ENCODE measurements at regions not wholly inside any gene's neighbourhood (a gene's known extent, or its start where the extent isn't known, plus 50 kb on each side); places are given as distances from the start of the nearest gene placed in this dataset.
"Not testable (repeated sequence)": the region's sequence is repeated elsewhere in the genome, so short reads cannot be mapped to it uniquely, and the experiment has no call there.

GRCh38 chr20:41701588-41702348 is 83.6 kb upstream of the CHD6 start (continued):
- no peak for TF ChIP-seq PRDM15 (CRISPR knock-in tag; IDR thresholded peaks at IDR 0.05)

DNA sequence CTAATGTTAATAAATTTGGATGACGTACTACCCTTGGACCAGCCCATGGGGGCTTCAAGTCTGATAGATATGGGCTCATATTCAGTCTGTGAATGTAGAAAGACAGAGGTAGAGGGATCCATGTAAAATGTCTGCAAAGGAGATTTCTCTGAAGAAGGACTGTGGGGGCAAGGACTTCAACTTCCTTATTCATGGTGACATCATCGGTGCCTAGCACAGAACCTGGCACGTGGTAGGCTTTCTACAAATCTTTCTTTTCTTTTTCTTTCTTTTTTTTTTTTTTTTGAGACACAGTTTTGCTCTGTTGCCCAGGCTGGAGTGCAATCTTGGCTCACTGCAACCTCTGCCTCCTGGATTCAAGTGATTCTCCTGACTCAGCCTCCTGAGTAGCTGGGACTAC is 81.5 kb upstream of the CHD6 start:
- not testable (repeated sequence) for DNase-seq (ENCODE audit: low spot score); H3K27ac Mint-ChIP-seq; H3K4me3 Mint-ChIP-seq; H3K9me3 Mint-ChIP-seq; ATAC-seq; H3K36me3 Mint-ChIP-seq; H3K27me3 Mint-ChIP-seq (ENCODE audit: low read depth)
- POLR2A ChIA-PET: interaction anchor here (0.7 kb wide), 1 partner anchor 123 kb away, joined by 5 read pairs; no protein-coding TSS in a partner anchor
- peaks cover 19% of the 10 kb centered on the region for H3K4me1 Mint-ChIP-seq
- CTCF ChIA-PET: interaction anchor here (0.8 to 0.9 kb wide), 2 partner anchors 13 to 91 kb away, joined by 3 to 4 read pairs; no protein-coding TSS in a partner anchor

DNA sequence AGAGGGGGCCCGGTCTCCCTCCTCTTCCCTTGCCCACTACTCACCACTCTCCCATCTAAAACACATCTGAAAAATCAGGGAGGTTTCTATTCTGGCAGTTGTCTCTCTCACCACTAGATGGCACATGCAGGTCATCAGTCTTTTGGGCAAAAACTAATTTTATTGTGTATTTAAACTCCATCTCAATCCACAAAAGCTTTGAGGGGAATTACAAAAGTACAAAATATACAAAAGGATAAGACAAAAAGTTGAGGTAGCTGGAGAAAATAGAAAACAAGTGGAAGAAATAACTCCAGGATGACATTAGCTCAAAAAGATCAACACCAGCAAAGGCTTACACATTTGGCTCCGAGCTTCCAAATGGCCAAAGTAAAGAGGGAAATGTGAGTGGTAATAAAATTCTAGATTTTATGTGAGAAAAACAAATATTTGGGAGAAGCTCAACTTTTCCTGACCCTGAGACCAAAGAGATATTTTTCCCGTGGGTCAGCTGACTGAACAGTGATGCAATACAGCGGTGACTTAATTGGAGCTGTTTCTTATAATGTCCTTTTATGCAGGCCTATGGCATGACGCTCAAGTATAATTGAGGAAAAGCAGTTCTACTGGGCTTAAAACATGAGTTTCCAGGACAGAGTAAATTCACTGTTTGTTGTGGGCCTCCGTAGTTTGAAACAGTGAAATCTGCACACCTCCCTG is 79.8 kb upstream of the CHD6 start:
- ChIA-PET CTCF (interaction anchor here (0.8 to 2.1 kb wide), 4 partner anchors 25 to 80 kb away, joined by 3 to 6 read pairs (median 4); partner anchors contain the start of gene CHD6), POLR2A (no interaction called here)
- Mint-ChIP-seq H3K4me1 (peaks cover 26% of the 10 kb centered on the region), H3K4me3 (no peak overlapping the region), H3K27ac (no peak overlapping the region), H3K27me3 (ENCODE audit: low read depth) (peaks cover 2% of the 10 kb centered on the region; the same call in 1 of the 2 replicates), H3K9me3 (no peaks in the 10 kb centered on the region), H3K36me3 (no peaks in the 10 kb centered on the region)
- ATAC-seq (peak; percentile 5; the same call in 1 of the 2 replicates), DNase-seq (ENCODE audit: low spot score) (no peak)
- TF ChIP-seq GABPB1 (CRISPR knock-in tag; IDR thresholded peaks at IDR 0.05) (no peak), GTF2I (CRISPR knock-in tag; conservative IDR thresholded peaks at IDR 0.05) (no peak)
- TF ChIP-seq, protein P1, sequence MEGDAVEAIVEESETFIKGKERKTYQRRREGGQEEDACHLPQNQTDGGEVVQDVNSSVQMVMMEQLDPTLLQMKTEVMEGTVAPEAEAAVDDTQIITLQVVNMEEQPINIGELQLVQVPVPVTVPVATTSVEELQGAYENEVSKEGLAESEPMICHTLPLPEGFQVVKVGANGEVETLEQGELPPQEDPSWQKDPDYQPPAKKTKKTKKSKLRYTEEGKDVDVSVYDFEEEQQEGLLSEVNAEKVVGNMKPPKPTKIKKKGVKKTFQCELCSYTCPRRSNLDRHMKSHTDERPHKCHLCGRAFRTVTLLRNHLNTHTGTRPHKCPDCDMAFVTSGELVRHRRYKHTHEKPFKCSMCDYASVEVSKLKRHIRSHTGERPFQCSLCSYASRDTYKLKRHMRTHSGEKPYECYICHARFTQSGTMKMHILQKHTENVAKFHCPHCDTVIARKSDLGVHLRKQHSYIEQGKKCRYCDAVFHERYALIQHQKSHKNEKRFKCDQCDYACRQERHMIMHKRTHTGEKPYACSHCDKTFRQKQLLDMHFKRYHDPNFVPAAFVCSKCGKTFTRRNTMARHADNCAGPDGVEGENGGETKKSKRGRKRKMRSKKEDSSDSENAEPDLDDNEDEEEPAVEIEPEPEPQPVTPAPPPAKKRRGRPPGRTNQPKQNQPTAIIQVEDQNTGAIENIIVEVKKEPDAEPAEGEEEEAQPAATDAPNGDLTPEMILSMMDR (IDR thresholded peaks at IDR 0.05): peak; percentile 81

DNA sequence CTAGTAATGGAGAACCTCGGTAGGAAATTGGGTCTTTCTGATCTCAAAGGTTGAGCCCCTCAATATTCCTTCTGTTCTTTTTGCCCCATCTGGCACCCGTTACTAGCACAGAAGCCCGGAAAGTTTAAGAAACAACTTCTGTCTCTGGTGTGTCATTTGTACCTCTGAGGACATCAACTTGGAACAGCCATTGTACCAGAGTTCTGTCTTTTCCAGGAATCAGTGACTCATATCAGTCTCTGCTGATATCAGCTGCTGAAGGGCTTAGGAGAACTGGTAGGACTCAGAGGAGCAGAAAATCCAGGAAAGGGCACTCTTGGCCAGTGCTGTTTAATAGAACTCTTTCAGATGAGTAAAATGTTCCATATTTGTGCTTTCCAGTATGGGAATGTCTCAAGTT is 78.3 kb upstream of the CHD6 start:
- Mint-ChIP-seq H3K27me3 (ENCODE audit: low read depth) (peaks cover 2% of the 10 kb centered on the region; the same call in 1 of the 2 replicates), H3K27ac (no peak overlapping the region), H3K4me3 (no peak overlapping the region), H3K9me3 (no peaks in the 10 kb centered on the region), H3K4me1 (peaks cover 24% of the 10 kb centered on the region), H3K36me3 (no peaks in the 10 kb centered on the region)
- ChIA-PET CTCF (interaction anchor here (1.3 to 2.1 kb wide), 3 partner anchors 33 to 42 kb away, joined by 3 to 6 read pairs (median 3); no protein-coding TSS in a partner anchor), POLR2A (no interaction called here)
- DNase-seq (ENCODE audit: low spot score): no peak
- ATAC-seq: no peak
- TF ChIP-seq ZBTB21 (CRISPR knock-in tag; IDR thresholded peaks at IDR 0.05; ENCODE audit: borderline replicate concordance) (no peak), ZNF317 (CRISPR knock-in tag; IDR thresholded peaks at IDR 0.05; ENCODE audit: borderline replicate concordance, low read depth) (no peak), PRRX2 (CRISPR knock-in tag; IDR thresholded peaks at IDR 0.05) (no peak), MYBL2 (CRISPR knock-in tag; IDR thresholded peaks at IDR 0.05) (no peak), ZNF121 (CRISPR knock-in tag; IDR thresholded peaks at IDR 0.05) (no peak), MXD4 (CRISPR knock-in tag; IDR thresholded peaks at IDR 0.05; ENCODE audit: borderline replicate concordance) (no peak), FOXP4 (CRISPR knock-in tag; IDR thresholded peaks at IDR 0.05) (no peak), ERG (CRISPR knock-in tag; IDR thresholded peaks at IDR 0.05) (no peak)
- TF ChIP-seq, protein P2, sequence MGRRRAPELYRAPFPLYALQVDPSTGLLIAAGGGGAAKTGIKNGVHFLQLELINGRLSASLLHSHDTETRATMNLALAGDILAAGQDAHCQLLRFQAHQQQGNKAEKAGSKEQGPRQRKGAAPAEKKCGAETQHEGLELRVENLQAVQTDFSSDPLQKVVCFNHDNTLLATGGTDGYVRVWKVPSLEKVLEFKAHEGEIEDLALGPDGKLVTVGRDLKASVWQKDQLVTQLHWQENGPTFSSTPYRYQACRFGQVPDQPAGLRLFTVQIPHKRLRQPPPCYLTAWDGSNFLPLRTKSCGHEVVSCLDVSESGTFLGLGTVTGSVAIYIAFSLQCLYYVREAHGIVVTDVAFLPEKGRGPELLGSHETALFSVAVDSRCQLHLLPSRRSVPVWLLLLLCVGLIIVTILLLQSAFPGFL (CRISPR knock-in tag; IDR thresholded peaks at IDR 0.05; ENCODE audit: borderline replicate concordance): no peak
